Tongue (tissue), 1 donor: ENCODE measurements at regions not wholly inside any gene's neighbourhood (a gene's known extent, or its start where the extent isn't known, plus 50 kb on each side); places are given as distances from the start of the nearest gene placed in this dataset.
"Not testable (repeated sequence)": the region's sequence is repeated elsewhere in the genome, so short reads cannot be mapped to it uniquely, and the experiment has no call there.

ENCODE experiments used
- DNase-seq: peaks from one replicate; pipeline ENCODE4 v3.0.0-alpha.2; 2015

DNA sequence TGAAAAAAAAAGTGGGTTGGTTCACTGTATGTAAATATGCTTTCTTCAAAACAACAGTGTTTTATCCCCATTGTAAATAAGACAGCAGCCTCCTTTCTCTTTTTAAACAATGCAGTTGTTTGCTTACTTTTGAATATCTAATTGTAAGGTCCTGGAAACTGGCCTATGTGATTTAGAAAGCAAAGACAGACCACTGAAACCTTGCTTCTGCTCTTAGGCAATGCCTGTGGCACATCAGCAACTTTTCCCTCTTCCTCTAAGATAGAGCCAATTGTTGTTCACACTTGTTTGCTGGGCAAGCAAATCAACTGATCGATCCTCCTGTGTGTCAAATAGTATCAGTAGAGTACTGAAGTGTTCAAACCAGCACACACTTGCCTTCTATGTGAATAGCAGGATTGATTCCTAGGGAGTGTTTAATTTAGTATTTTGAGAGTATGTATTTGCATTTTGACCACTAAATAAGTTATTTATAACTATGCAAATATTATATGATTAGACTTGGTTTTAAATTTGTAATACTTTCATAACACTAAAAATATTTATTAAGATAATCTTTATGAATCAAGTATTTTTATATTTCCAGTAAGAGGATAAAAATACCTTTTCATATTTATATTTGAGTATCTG lies 55.4 kb upstream of the GRPR start:
- no peak for DNase-seq

GRCh38 chrX:16063921-16064320 lies 59.4 kb upstream of the GRPR start:
- peak; percentile 35 for DNase-seq

DNA sequence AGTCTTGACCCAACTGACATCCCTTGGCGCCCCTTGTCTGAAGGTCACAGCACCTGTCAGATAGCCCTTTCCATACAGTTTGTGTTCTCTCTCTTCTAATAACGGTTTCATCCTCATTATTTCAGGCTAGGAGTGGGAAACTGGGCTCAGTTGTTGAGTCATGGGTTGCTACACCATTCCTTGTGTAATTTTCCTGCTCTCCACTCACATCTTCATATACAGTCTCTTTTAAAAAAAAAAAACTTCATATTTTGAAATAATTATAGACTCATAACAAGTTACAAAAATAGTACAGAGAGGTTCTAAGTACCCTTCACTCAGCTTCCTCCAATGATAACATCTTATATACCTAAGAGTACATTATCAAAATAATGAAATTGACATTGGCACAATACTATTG lies 60.2 kb upstream of the GRPR start:
- no peak for DNase-seq

GRCh38 chrX:16061296-16061695 lies 62.1 kb upstream of the GRPR start:
- no peak for DNase-seq

DNA sequence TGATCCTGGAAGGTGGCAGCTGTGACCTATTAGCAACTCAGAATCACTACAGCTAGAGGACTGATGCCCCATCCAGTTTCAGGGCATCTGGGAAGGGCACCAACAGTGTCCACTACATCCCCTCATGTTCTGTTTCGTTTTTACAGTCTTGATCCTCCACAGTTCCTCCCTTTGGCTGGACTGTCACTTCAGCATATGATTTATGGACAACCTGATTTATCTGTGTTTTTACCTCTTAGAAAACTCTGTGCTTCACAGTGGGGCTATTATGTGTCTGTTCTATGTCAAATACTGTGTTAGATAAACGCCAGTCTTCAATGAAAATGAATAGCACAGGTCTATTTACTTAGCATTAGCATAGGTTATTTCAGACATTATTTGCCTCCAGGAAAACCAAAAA lies 63.1 kb upstream of the GRPR start:
- DNase-seq = no peak

- not testable (repeated sequence) for DNase-seq
These were observed 74.2 kb upstream of the GRPR start for GRCh38 chrX:16049126-16049525.

- DNase-seq = no peak
These were observed 80.4 kb upstream of the GRPR start for GRCh38 chrX:16042980-16043379.

GRCh38 chrX:16039834-16040233 lies 83.5 kb upstream of the GRPR start:
- no peak for DNase-seq

- no peak for DNase-seq
These were observed 84.0 kb upstream of the GRPR start for GRCh38 chrX:16039363-16039762.

DNA sequence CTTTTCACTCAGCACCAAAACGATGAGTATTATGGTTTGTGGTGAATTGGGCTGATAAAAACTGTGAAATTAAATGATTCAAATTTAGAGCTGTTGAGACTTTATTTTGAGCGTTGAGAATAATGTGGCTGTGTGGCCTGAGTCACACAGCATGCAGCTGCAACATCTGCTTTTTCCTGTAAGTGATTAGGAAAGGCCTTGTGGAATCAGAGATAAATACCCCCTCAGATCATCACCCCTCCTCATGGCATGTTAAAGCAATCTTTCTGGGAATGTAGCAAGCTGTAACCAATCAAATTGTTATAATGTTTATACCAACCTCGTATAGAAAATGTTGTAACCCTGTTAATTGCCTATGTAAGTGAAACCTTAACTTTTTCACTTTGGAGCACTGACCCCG lies 90.0 kb upstream of the GRPR start:
- no peak for DNase-seq

- DNase-seq = no peak
These were observed 94.8 kb upstream of the GRPR start for GRCh38 chrX:16028576-16028975.

DNA sequence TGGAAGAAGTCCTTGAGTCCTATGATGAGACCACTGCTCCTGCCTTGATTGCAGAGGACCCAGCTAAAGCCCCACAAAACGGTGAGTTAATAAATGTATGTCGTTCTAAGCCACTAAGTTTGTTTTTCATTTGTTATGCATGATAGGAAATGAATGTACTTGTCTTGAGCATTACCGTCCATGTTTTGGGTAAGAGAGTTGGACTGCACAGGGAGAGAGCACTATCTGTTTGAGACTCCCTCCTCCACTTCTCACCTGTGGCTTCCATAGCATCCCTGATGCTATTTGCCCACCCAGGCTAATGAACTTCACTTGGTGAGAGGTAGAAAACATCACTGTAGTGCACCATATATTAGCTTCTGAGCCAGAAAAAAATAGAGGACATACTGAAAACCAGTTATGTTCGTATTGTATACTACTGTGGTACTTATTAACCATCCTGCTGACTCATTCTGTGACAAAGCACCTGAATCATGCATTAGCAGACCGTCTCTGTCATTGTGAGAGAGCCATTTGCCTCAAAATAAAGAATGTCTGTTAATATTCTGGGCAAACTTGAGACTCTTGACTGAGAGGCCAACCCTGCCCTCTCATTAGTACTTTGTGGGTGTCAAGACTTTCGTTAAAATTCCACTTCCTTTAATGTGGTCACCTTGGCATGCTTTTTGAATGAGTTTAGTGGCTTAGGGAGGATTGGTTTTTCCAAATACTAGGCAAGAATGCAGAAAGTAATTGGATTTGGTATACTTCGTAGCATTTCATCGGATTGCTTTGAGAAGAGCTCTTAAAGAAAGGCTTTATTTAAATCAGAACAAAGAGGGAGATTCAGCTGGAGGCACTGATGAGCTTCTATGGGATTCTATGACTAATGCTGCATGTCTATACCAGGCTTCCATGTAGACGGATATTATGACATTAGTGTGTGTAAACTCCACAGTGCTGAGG lies 99.3 kb upstream of the GRPR start:
- no peak for DNase-seq

GRCh38 chrX:16022580-16023200 lies 100.7 kb upstream of the GRPR start:
- no peak for DNase-seq

GRCh38 chrX:16018291-16018690 lies 105.1 kb upstream of the GRPR start:
- no peak for DNase-seq

GRCh38 chrX:16014171-16014570 lies 109.2 kb upstream of the GRPR start:
- no peak for DNase-seq

GRCh38 chrX:16012250-16012649 lies 111.1 kb upstream of the GRPR start:
- no peak for DNase-seq

DNA sequence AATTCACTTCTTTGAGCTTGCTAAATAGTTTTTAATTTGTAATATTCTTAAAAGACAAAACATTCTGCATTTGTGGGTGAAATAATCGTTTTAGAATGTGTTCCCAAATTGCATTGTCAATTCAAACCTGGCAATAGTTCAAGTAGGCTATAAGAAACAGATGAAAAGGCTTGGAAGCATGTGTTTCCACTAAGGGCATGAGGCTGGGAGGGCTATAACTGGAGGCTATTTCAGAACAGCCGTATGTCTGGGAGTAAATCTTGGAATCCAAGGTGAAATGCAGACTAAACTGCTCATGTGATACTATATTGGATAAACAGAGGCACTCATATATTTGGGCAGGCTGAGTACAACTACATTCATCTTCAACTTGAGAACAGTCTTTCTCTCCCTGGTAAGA lies 117.4 kb upstream of the GRPR start:
- no peak for DNase-seq

DNA sequence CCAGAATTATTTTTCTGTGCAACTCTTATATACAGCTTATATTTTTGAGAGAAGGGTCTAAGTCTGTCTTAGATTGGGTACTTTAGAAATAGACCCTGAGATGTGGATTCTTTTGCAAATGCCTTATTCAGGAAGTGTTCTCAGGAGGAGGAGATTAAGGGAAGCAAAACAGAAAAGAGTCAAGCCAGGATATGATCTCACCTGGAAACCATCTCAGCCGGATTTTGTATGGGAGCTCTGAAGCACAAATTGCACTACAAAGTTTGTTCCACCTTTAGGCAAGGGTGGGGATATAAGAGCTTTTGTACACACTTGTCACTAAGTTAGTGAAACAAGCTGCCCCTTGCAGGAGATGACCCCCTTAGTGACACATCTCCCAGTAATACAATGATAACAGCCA lies 121.2 kb upstream of the GRPR start:
- no peak for DNase-seq

- no peak for DNase-seq
These were observed 125.0 kb upstream of the GRPR start for GRCh38 chrX:15998350-15998749.

DNA sequence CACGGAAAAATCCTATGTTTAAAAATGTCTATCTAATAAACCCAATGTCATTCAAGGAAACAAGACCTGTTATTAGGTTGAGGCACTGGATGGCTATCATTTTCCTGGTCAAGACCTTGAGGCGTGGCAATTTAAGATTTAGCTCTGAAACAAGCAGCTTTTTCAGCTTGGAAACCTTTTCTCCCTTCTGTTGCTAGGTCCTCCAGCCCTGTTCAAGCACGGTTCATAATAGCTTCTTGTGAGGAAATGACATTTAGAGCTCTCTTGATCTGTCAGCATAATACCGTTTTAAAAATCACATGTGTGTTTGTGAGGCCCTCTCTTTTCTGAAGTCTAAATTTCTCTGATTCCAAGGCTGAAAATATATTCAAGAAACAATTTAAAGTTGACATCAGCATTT lies 133.6 kb upstream of the GRPR start:
- no peak for DNase-seq

GRCh38 chrX:15988661-15989603 lies 134.3 kb upstream of the AP1S2 start:
- DNase-seq = no peak

- DNase-seq = no peak
These were observed 131.3 kb upstream of the AP1S2 start for GRCh38 chrX:15985937-15986336.
